ENCODE measurements at regions not wholly inside any gene's neighbourhood (a gene's known extent, or its start where the extent isn't known, plus 50 kb on each side); places are given as distances from the start of the nearest gene placed in this dataset.
A peak's percentile ranks its signal among the peaks of the same experiment; 100 is the strongest.

GRCh38 chr1:104768466-104768865 is 1018.8 kb downstream of the AMY1C start:
- no peak for TF ChIP-seq CTCF (IDR thresholded peaks at IDR 0.05; ENCODE audit: extremely low read depth, insufficient read depth, missing control alignments)
- in situ Hi-C loops (cut with MboI; ENCODE audit: low pct_unique_long_range_greater_than_20kb, low sequenced_read_pairs, unreplicated experiment), result no loop called here
- no peak for DNase-seq (ENCODE audit: low spot score)

- DNase-seq (ENCODE audit: low spot score), result peak; percentile 64
- TF ChIP-seq CTCF (IDR thresholded peaks at IDR 0.05; ENCODE audit: extremely low read depth, insufficient read depth, missing control alignments), result peak; percentile 82
- in situ Hi-C loops (cut with MboI; ENCODE audit: low pct_unique_long_range_greater_than_20kb, low sequenced_read_pairs, unreplicated experiment), result no loop called here
Observed at GRCh38 chr1:104780470-104781078, 1030.9 kb downstream of the AMY1C start.

- no peak for TF ChIP-seq CTCF (IDR thresholded peaks at IDR 0.05; ENCODE audit: extremely low read depth, insufficient read depth, missing control alignments)
- in situ Hi-C loops (cut with MboI; ENCODE audit: low pct_unique_long_range_greater_than_20kb, low sequenced_read_pairs, unreplicated experiment), result no loop called here
- no peak for DNase-seq (ENCODE audit: low spot score)
Observed at GRCh38 chr1:104785575-104786187, 1036.0 kb downstream of the AMY1C start.

GRCh38 chr1:104787866-104788510 is 1038.3 kb downstream of the AMY1C start:
- no peak for TF ChIP-seq CTCF (IDR thresholded peaks at IDR 0.05; ENCODE audit: extremely low read depth, insufficient read depth, missing control alignments)
- no peak for DNase-seq (ENCODE audit: low spot score)
- in situ Hi-C loops (cut with MboI; ENCODE audit: low pct_unique_long_range_greater_than_20kb, low sequenced_read_pairs, unreplicated experiment), result no loop called here

- TF ChIP-seq CTCF (IDR thresholded peaks at IDR 0.05; ENCODE audit: extremely low read depth, insufficient read depth, missing control alignments), result no peak
- in situ Hi-C loops (cut with MboI; ENCODE audit: low pct_unique_long_range_greater_than_20kb, low sequenced_read_pairs, unreplicated experiment), result no loop called here
- no peak for DNase-seq (ENCODE audit: low spot score)
Observed at GRCh38 chr1:104791030-104791429, 1041.3 kb downstream of the AMY1C start.

GRCh38 chr1:104794035-104794434 is 1044.3 kb downstream of the AMY1C start:
- in situ Hi-C loops (cut with MboI; ENCODE audit: low pct_unique_long_range_greater_than_20kb, low sequenced_read_pairs, unreplicated experiment), result no loop called here
- TF ChIP-seq CTCF (IDR thresholded peaks at IDR 0.05; ENCODE audit: extremely low read depth, insufficient read depth, missing control alignments), result no peak
- DNase-seq (ENCODE audit: low spot score), result no peak

All from GM13977 (cell line).